ENCODE measurements at regions not wholly inside any gene's neighbourhood (a gene's known extent, or its start where the extent isn't known, plus 50 kb on each side); places are given as distances from the start of the nearest gene placed in this dataset.

DNA sequence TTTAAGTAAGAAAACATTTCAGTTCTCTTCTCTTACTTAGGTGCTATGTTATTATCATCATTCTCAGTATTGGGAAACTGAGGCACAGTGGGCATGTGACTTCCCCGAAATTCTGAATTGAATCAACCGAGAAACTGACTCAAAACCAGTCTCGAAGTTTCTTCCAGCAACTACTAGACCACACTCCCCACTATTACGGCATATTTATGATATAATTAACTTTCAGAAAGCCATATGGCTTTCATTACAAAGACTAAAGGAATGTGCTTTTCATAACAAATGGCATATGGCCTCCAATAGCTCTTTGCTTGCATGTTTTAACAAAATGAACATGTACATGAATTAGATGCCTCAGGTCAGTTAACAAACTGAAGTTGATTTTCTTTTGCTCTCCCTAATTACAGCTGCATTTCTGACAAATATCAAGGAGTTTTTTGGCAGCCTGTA lies 182.9 kb upstream of the SLC38A2 start:
- no peaks in the 10 kb centered on the region for H3K4me1 ChIP-seq (ENCODE audit: control insufficient read depth, insufficient read depth, low read length)
- no peaks in the 10 kb centered on the region for H3K27me3 Mint-ChIP-seq (ENCODE audit: insufficient read depth)
- no peak overlapping the region for H3K27ac ChIP-seq (ENCODE audit: low read depth, low read length)
- no peak overlapping the region for H3K9ac ChIP-seq (ENCODE audit: extremely low read depth, low read length, poor library complexity, severe bottlenecking)
- no peaks in the 10 kb centered on the region for H3K9me3 Mint-ChIP-seq
- no peaks in the 10 kb centered on the region for H3K36me3 ChIP-seq (ENCODE audit: control insufficient read depth, insufficient read depth, low read length)
- H3K36me3 Mint-ChIP-seq (ENCODE audit: low read depth), result no peaks in the 10 kb centered on the region
- H3K27ac Mint-ChIP-seq, result no peak overlapping the region
- peaks cover 11% of the 10 kb centered on the region for H3K4me1 Mint-ChIP-seq
- no peaks in the 10 kb centered on the region for H3K27me3 ChIP-seq (ENCODE audit: control insufficient read depth, insufficient read depth, low read length, poor library complexity, severe bottlenecking)
- H3K4me3 ChIP-seq (ENCODE audit: low read length), result no peak overlapping the region
- DNase-seq, result no peak
- TF ChIP-seq, protein P1, sequence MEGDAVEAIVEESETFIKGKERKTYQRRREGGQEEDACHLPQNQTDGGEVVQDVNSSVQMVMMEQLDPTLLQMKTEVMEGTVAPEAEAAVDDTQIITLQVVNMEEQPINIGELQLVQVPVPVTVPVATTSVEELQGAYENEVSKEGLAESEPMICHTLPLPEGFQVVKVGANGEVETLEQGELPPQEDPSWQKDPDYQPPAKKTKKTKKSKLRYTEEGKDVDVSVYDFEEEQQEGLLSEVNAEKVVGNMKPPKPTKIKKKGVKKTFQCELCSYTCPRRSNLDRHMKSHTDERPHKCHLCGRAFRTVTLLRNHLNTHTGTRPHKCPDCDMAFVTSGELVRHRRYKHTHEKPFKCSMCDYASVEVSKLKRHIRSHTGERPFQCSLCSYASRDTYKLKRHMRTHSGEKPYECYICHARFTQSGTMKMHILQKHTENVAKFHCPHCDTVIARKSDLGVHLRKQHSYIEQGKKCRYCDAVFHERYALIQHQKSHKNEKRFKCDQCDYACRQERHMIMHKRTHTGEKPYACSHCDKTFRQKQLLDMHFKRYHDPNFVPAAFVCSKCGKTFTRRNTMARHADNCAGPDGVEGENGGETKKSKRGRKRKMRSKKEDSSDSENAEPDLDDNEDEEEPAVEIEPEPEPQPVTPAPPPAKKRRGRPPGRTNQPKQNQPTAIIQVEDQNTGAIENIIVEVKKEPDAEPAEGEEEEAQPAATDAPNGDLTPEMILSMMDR (conservative IDR thresholded peaks at IDR 0.05), result no peak
- no peak overlapping the region for H3K4me3 Mint-ChIP-seq
- WGBS, 2 experiments (ENCODE audit: insufficient coverage in 1 of 2, insufficient read length in 1 of 2), result 99 to 100% methylated on average over 1 to 4 of the region's 4 CpGs
- no peaks in the 10 kb centered on the region for H3K9me3 ChIP-seq (ENCODE audit: control insufficient read depth, low read length)

DNA sequence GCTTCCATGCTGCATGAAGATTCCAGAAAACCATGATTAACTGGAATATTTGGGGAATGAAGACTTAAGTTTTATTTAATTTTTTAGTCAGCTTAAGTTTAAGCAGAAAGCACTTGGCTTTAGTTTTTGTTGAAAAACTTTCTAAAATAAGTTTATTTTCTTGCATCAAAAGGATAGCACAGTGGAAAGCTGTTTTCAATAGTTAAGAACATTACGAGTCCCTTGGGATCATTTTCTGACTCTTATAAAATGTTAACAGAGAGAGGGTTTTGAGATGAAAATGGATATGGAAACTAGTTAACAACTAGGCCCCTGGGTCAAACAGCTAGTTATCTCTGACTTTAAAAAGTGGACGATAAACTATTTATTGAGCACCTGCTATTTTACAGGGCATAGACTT lies 181.9 kb upstream of the SLC38A2 start:
- no peak overlapping the region for H3K4me3 Mint-ChIP-seq
- Histone ChIP-seq H3K9ac (ENCODE audit: extremely low read depth, low read length, poor library complexity, severe bottlenecking) (no peak overlapping the region), H3K9me3 (ENCODE audit: control insufficient read depth, low read length) (no peaks in the 10 kb centered on the region), H3K4me1 (ENCODE audit: control insufficient read depth, insufficient read depth, low read length) (no peaks in the 10 kb centered on the region), H3K27ac (ENCODE audit: low read depth, low read length) (no peak overlapping the region), H3K36me3 (ENCODE audit: control insufficient read depth, insufficient read depth, low read length) (no peaks in the 10 kb centered on the region), H3K4me3 (ENCODE audit: low read length) (no peak overlapping the region), H3K27me3 (ENCODE audit: control insufficient read depth, insufficient read depth, low read length, poor library complexity, severe bottlenecking) (no peaks in the 10 kb centered on the region)
- TF ChIP-seq, protein P1 (conservative IDR thresholded peaks at IDR 0.05), result no peak
- H3K27me3 Mint-ChIP-seq (ENCODE audit: insufficient read depth), result no peaks in the 10 kb centered on the region
- no peak overlapping the region for H3K27ac Mint-ChIP-seq
- H3K36me3 Mint-ChIP-seq (ENCODE audit: low read depth), result no peaks in the 10 kb centered on the region
- H3K4me1 Mint-ChIP-seq, result peaks cover 8% of the 10 kb centered on the region
- no peak for DNase-seq
- no peaks in the 10 kb centered on the region for H3K9me3 Mint-ChIP-seq
- 86 to 95% methylated on average over 2 of the region's 2 CpGs for WGBS, 2 experiments (ENCODE audit: insufficient coverage in 1 of 2, insufficient read length in 1 of 2)

DNA sequence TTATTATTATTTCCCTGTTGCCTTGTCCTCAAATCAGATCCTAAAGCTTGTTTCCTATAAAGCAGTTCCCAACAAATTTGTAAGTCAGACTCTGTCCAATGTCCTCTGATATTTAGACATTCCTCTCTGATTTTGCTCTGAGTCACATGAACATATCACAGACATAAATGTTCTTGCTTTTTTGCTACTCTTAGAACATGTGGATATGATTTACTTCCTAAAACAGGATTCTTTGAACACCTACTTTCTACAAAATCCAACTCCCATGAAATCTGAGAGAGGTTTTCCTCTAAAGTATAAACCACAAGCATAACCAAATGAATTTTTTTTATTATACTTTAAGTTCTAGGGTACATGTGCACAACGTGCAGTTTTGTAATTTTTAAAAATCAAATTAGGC lies 181.3 kb upstream of the SLC38A2 start:
- Histone ChIP-seq H3K27me3 (ENCODE audit: control insufficient read depth, insufficient read depth, low read length, poor library complexity, severe bottlenecking) (no peaks in the 10 kb centered on the region), H3K9me3 (ENCODE audit: control insufficient read depth, low read length) (no peaks in the 10 kb centered on the region), H3K9ac (ENCODE audit: extremely low read depth, low read length, poor library complexity, severe bottlenecking) (no peak overlapping the region), H3K4me1 (ENCODE audit: control insufficient read depth, insufficient read depth, low read length) (no peaks in the 10 kb centered on the region), H3K36me3 (ENCODE audit: control insufficient read depth, insufficient read depth, low read length) (no peaks in the 10 kb centered on the region), H3K27ac (ENCODE audit: low read depth, low read length) (no peak overlapping the region), H3K4me3 (ENCODE audit: low read length) (no peak overlapping the region)
- Mint-ChIP-seq H3K4me1 (peaks cover 8% of the 10 kb centered on the region), H3K27me3 (ENCODE audit: insufficient read depth) (no peaks in the 10 kb centered on the region), H3K4me3 (no peak overlapping the region), H3K27ac (no peak overlapping the region), H3K9me3 (no peaks in the 10 kb centered on the region), H3K36me3 (ENCODE audit: low read depth) (no peaks in the 10 kb centered on the region)
- TF ChIP-seq, protein P1 (conservative IDR thresholded peaks at IDR 0.05), result no peak
- DNase-seq, result no peak
- 89 to 100% methylated on average over 1 of the region's 1 CpG for WGBS, 2 experiments (ENCODE audit: insufficient coverage in 1 of 2, insufficient read length in 1 of 2)
